ENCODE measurements at regions not wholly inside any gene's neighbourhood (a gene's known extent, or its start where the extent isn't known, plus 50 kb on each side); places are given as distances from the start of the nearest gene placed in this dataset.

- Histone ChIP-seq H3K27ac (ENCODE audit: extremely low read depth, low read depth, low read length) (no peak overlapping the region), H3K9me3 (replicated peaks; ENCODE audit: control insufficient read depth, insufficient read depth, low read depth, low read length) (no peaks in the 10 kb centered on the region), H3K4me2 (ENCODE audit: insufficient read depth, low read length) (no peak overlapping the region), H3K79me2 (ENCODE audit: control insufficient read depth, insufficient read depth, low read length) (no peaks in the 10 kb centered on the region), H3K9ac (ENCODE audit: insufficient read depth in 1 of 2, low read depth in 2 of 2, low read length in 2 of 2) (no peak overlapping the region), H3K4me1 (replicated peaks in 1 of 2; ENCODE audit: control insufficient read depth in 2 of 2, insufficient read depth in 2 of 2, low read length in 2 of 2) (no peaks in the 10 kb centered on the region), H3K27me3 (ENCODE audit: control insufficient read depth in 2 of 2, insufficient read depth in 2 of 2, low read length in 2 of 2) (no peaks in the 10 kb centered on the region), H4K20me1 (replicated peaks; ENCODE audit: control insufficient read depth, insufficient read depth, low read length) (no peaks in the 10 kb centered on the region), H3K36me3 (ENCODE audit: control insufficient read depth, insufficient read depth, low read length) (no peaks in the 10 kb centered on the region), H3K4me3 (no peak overlapping the region), H2AFZ (ENCODE audit: low read depth, low read length) (no peak overlapping the region), H3K9me1 (ENCODE audit: control insufficient read depth, insufficient read depth, low read length) (no peaks in the 10 kb centered on the region)
- ChIA-PET CTCF (ENCODE audit: low intra/inter-chr PET ratio) (no interaction called here), POLR2A (no interaction called here)
- ATAC-seq = no peak
- WGBS (ENCODE audit: insufficient coverage, low coverage, missing lambda C conversion rate) = 2% methylated on average over 4 of the region's 4 CpGs
- TF ChIP-seq ZFP30 (CRISPR knock-in tag; IDR thresholded peaks at IDR 0.05; ENCODE audit: borderline replicate concordance) (no peak), KDM5B (IDR thresholded peaks at IDR 0.05; ENCODE audit: insufficient replicate concordance, low read depth, low read length) (no peak), HMBOX1 (IDR thresholded peaks at IDR 0.05) (no peak), ZBTB43 (CRISPR knock-in tag; IDR thresholded peaks at IDR 0.05) (no peak), NCOA4 (IDR thresholded peaks at IDR 0.05; ENCODE audit: partially characterized antibody) (no peak), KHSRP (IDR thresholded peaks at IDR 0.05) (no peak), STAT5A (IDR thresholded peaks at IDR 0.05; ENCODE audit: borderline replicate concordance, low read length) (no peak), YY1 (IDR thresholded peaks at IDR 0.05; ENCODE audit: borderline replicate concordance in 1 of 3, control insufficient read depth in 1 of 3, extremely low read depth in 1 of 3, insufficient read depth in 3 of 3, insufficient read length in 1 of 3, insufficient replicate concordance in 2 of 3, low read depth in 1 of 3, low read length in 2 of 3) (no peak), THRA (IDR thresholded peaks at IDR 0.05) (no peak), ZFPM2 (CRISPR knock-in tag; IDR thresholded peaks at IDR 0.05) (no peak), ZNF347 (CRISPR knock-in tag; IDR thresholded peaks at IDR 0.05; ENCODE audit: low read depth) (no peak)
- DNase-seq (ENCODE audit: extremely low read depth in 1 of 4, low spot score in 3 of 4) = no peak
- FAIRE-seq = no peak
- intact Hi-C loops (cut with micrococcal nuclease) (no loop called here), in situ Hi-C loops (cut with MboI) (no loop called here)
- no TSS peak for BruUV-seq (replicated peaks)
Observed at GRCh38 chr4:147198411-147199051, 252.9 kb upstream of the TTC29 start.
